CD4-positive, alpha-beta T cell treated with Interleukin-2 at 100 ng/mL for 4 hours (primary cell): ENCODE measurements at regions not wholly inside any gene's neighbourhood (a gene's known extent, or its start where the extent isn't known, plus 50 kb on each side); places are given as distances from the start of the nearest gene placed in this dataset.

Experiments used
- DNase-seq: peaks from one replicate; pipeline ENCODE4 v3.0.0-alpha.2; 2020; ENCODE audit warnings: low spot score

- no peak for DNase-seq
These were observed 326.8 kb downstream of the MFSD1 start for GRCh38 chr3:159128628-159129027.

- no peak for DNase-seq
These were observed 328.3 kb downstream of the MFSD1 start for GRCh38 chr3:159130108-159130507.

GRCh38 chr3:159131376-159131775 lies 329.5 kb downstream of the MFSD1 start:
- no peak for DNase-seq

DNA sequence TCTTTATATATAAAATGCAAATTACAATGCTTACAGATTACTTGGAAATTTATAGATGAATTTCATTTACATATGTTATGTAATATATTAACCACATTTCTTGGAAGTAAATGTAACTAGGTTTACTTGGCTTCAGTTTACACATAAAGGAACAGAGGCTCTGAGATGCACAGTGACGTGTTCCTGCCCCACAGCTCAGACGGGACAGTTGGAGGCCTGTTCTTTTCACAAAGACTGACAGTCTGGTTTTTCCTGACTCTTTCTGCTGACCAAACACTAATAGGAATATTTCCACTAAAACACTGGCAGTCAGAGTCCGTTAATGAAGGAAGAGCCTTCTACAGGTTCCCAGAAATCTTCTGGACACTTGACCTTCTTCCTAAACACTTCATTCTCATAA lies 336.1 kb downstream of the MFSD1 start:
- DNase-seq: no peak

DNA sequence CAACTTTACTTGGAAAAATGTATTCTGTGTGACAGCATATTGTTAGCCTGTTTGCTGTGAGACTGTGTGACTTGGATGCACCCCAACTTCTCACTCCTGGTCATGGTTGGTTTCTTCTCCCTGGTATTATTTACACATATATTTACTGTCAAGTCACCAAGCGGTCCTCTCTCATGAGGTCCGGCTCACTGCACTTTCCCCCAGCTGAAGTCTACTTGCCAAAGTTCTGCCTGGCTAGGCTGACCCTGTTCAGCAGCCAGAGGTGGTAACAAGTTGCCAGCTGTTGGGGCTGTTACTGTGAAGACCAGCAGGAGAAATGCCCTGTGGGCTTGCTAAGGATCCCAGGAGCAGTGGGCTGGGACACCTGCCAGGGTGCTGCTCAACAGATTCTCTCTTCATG lies 337.5 kb downstream of the MFSD1 start:
- DNase-seq: no peak

GRCh38 chr3:159144472-159144871 lies 342.6 kb downstream of the MFSD1 start:
- DNase-seq: no peak

DNA sequence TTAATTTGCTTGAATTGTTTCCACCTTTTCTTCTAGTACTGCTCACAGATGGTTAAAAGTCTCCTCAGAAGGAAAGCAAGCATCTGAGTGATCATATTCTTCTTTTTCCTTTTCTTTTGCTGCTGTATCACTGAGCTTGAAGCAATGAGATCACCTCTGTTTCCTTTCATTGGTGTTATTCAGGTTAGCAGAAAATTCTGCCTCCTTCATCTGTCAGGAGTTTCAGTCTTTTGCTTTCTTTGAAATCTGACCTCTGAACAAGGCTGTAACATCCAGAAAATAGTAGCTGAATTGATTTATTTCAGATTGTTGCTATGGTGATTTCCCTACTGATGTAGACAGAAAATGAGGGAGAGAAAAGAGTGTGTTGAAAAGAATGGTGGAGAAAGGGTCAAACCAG lies 343.0 kb downstream of the MFSD1 start:
- DNase-seq: no peak

GRCh38 chr3:159146392-159146791 lies 344.5 kb downstream of the MFSD1 start:
- no peak for DNase-seq

DNA sequence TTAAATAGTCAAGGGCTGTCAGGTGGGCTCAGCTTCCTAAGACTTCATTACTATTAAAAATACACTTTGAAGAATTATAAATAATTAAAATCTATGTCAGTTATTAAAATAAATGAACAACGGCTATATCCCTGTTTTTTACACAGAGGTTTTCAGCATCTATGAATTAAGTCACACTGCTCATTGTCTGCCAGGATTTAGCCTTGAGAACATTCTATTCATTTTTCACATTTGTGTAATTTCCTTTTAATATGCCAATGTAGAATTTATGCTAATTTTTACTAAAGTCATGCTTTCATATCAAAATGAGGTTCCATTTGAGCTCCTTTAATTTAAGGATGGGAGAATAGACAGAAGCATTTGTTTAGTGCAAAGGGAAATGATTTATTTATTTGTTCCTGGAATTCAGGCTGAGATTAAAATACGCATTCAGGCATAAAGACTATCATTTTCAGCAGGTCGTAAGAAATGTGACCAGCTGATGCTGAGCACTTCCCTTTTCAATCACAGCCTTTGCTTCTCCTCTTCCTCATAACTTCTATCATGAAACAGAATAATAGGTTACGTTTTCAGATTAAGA lies 345.1 kb downstream of the MFSD1 start:
- DNase-seq: no peak

DNA sequence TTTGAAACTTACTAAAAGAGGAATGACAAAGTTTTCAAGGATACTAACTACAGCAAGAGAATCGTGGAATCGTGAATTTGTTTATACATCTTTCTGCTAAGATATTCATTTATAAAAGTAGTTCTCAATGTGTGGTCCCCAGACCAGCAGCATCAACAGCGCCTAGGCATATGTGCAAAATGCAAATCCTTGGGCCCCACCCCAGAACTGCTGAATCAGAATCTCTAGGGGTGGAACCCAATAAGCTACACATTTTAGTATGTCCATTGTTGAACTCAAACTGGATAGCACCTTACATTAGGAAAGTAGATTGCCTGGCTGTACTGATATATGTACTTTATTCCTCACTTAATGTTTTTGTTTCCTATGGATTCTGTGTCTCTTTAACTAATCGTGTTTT lies 346.0 kb downstream of the MFSD1 start:
- no peak for DNase-seq

DNA sequence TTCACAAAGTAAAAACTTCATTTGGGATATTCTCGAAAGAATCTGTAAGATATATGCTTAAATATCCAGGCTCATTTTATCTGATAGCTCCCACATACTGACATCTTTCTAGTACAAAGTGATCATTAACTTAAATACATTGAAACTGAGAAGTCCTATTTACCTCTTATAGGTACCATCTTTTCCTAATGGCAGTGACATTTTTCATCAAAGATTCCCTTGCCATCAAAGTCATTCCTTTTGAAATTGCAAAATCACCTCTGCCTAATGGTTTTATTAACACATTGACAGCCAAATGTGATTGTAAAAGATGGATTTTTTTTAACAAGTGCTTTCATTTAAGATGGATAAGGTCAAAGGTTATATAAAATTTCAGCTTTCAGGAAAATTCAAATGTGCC lies 346.6 kb downstream of the MFSD1 start:
- no peak for DNase-seq

DNA sequence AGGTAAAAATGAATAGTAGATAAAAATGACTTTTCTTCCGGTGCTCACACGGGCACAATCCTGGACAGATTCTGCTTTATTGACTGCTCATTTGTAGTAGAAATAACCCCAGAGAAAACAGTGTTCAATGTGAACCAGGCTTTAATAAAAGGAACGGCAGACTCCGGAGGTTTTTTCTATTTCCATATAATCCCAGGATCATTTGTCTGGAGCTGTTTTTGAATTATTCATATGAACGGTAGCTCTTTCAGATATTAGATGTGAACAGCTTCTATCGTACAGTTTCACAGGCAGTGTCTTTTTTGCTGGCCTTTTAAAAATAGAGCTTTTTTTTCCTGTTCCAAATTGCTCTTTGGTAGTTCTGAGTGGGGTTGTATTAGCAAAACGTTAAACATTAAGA lies 347.3 kb downstream of the MFSD1 start:
- DNase-seq: no peak

DNA sequence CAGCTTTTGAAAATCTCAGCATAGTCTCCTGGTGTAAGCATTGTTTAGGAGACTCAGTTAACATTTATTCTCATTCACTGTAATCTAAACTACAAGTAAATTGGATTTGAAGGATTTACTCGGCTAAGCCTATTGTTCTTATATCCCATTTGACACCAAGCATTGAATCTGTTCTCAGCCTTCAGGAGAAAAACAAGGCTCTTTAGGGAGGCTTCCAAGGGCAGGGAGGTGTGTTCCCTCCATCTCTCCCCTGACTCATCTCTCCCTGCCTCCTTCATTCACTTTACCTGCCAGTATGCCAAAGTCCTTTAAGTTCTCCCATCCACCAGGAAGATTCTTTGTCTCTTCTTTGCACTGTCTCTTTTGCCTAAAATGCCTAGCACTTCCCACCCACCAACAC lies 347.8 kb downstream of the MFSD1 start:
- no peak for DNase-seq

DNA sequence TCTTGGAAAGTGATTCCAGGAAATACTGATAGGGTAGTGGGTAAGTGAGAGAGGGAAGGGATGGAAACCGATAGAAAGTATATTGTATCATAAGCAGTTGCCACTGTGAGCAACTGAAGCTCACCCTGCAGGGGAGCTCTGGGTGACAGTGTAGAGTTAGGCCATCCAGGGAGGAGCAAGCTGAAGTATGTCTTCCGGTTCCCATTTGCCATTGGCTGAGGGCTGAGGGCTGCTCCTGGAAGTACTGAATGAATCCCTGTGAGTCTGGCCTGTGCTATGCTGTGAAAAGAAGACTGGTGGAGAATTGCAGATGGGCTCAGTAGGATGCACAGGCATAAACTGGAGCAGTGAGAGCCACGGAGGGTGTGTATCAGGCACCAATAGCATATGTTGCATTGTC lies 348.3 kb downstream of the MFSD1 start:
- no peak for DNase-seq

GRCh38 chr3:159151130-159151529 lies 349.3 kb downstream of the MFSD1 start:
- no peak for DNase-seq

GRCh38 chr3:159157275-159157674 lies 355.4 kb downstream of the MFSD1 start:
- DNase-seq: no peak

DNA sequence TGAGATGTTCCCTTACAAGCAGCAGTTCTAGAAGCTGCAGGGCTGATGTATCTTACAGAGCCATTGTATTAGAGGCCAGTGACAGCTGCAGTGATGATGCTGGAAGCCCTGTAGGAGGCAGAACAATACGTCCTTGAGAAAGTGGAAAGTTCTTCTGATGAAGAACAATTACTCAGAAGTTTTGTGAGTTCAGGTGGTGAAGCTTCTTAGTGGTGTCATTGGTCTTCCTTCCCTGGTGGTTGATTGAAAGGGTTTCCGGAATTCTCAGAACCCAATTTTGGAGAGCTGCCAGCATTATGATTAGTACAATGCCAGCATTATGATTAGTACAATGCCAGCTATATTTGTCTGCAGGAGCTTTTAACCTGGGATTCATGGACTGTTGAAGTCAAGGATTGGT lies 356.4 kb downstream of the MFSD1 start:
- DNase-seq: no peak

- DNase-seq: no peak
These were observed 356.9 kb downstream of the MFSD1 start for GRCh38 chr3:159158801-159159200.

DNA sequence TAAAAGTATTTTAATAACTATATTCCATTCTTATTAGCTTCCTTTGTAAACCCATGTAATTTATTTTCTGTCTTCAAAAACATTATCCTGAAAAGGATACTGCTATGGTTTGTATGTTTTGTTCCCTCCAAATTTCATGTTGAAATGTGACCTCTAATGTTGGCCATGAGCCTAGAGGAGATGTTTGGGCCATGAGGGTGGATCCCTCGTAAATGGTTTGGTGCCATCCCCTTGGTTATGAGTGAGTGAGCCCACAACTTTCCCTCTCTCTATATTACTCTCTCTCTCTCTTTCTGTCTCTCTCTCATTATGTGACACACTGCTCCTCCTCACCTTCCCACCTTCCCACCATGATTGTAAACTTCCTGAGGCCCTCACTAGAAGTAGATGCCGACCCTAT lies 357.7 kb downstream of the MFSD1 start:
- DNase-seq: no peak

DNA sequence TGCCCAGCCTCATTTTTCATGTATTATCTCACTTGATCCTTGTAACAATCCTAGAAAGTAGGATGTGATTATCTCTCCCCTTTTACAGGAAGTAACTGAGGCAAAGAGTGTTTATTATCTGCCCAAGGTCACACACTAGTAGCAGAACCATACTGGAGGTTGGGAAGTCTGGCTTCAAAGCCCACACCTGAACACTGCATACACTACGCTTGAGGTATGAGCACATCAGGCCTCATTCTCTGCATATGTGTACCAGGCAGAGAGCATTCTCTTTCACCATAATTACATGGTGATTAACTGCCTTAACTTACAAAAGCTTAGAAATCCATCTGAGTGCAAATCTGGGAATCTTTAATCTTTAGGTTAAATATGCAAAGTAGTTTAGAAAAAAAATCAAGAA lies 361.8 kb downstream of the MFSD1 start:
- DNase-seq: no peak

- DNase-seq: no peak
These were observed 364.1 kb downstream of the MFSD1 start for GRCh38 chr3:159165961-159166360.

DNA sequence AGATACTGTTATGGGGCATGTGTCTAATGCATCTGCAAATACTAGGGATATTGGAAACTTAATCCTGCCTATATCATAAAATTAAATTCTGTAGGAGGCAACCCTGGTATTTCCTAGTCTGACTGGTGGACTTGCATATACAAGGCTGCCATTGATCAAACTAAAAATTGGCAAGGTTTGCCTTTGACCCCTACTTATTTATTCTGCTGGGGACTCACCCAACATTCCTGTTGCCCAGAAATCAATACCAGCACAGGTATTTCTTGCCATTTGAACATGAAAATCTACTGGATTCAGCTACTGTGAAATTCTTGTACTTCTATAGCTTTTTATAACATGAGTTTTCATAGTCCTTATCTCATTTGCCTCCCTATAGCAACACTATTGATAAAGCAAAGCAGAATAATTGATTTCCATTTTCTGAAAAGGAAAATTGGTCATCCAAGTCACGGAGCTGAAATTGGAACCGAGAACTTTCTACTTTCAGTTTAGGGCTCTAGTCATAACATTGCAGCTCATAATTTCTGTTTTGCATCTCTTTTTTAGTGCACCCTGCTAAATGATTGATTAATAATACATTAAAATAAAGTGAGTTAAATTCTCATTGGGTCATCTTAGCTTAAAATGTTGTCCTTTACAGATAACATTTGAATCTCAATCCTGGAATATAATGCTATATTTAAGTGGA lies 365.2 kb downstream of the MFSD1 start:
- no peak for DNase-seq

GRCh38 chr3:159168788-159169187 lies 366.9 kb downstream of the MFSD1 start:
- DNase-seq: no peak

- no peak for DNase-seq
These were observed 368.0 kb downstream of the MFSD1 start for GRCh38 chr3:159169828-159170227.
